ENCODE measurements at regions not wholly inside any gene's neighbourhood (a gene's known extent, or its start where the extent isn't known, plus 50 kb on each side); places are given as distances from the start of the nearest gene placed in this dataset.
"Not testable (repeated sequence)": the region's sequence is repeated elsewhere in the genome, so short reads cannot be mapped to it uniquely, and the experiment has no call there.

- FAIRE-seq = not testable (repeated sequence)
These were observed 157.3 kb upstream of the ARHGAP28 start for GRCh38 chr18:6572192-6572591.

GRCh38 chr18:6574631-6575030 is 154.9 kb upstream of the ARHGAP28 start:
- FAIRE-seq = no peak

DNA sequence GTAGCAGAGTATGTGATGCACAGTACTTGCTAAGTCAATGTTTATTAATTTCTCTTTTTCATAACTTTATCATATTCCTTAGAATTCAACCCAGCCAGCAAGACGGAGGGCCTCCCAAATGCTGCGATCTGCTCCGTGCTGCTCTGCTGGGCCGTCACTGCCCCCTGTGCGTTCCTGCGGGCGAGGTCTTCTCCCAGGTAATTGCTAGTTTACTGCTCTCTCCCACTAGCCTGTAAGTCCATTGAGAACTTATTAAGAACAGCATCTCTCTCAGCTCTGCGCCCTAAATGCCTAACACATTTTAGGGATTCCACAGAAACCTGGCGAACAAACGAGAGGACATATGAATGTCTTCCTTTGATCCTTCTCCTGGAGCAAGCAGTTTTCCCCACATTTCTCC is 153.6 kb upstream of the ARHGAP28 start:
- no peak for FAIRE-seq

DNA sequence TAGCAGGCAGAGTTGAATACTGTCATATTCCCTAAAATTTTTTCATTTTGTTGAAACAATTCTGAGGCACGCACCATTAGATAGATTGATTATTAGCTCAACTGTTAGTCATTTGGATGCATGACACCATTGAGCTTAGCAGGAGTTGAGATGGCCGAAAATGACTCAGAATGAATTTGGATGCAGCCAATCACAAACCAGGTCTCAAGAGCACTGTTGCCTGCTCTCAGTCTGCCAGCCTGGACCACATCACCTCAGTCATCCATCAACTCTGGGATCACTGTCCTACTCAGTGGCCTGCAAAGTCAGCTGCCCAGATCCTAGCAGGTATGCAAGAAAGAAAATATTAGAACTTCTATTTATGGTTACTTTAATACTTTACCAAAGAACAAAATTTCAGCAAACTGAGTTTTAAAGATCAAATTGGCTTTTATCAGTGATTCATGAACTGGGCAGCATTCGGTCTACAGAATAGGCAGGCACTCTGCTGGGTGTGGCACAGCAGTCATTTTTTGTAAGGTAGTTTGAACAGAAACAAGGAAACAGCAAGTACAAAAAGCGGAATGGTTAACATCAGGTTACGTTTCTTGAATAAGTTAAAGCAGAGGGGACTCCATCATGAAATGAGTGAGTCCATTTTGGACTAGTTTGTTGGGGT is 152.7 kb upstream of the ARHGAP28 start:
- no peak for FAIRE-seq

DNA sequence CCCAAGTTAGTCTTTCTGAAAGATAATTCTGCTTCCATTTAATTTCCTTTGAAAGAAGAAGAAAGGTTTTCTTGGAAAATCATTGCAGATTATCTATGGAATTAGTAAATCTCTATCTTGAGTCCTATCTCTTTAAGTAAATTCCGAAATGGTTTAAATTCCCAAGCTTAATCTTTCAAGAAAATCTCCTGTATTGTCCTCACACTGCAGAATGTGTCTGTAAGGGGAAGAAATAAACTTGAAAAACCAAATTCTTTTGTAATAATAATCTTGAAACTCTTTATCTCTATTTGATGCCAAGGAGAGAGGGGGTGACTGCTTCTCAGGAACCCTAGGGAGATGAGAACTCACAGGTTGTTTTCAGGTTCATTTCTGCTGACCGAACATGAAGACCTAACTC is 150.8 kb upstream of the ARHGAP28 start:
- no peak for FAIRE-seq

- no peak for FAIRE-seq
These were observed 150.0 kb upstream of the ARHGAP28 start for GRCh38 chr18:6579486-6579885.

DNA sequence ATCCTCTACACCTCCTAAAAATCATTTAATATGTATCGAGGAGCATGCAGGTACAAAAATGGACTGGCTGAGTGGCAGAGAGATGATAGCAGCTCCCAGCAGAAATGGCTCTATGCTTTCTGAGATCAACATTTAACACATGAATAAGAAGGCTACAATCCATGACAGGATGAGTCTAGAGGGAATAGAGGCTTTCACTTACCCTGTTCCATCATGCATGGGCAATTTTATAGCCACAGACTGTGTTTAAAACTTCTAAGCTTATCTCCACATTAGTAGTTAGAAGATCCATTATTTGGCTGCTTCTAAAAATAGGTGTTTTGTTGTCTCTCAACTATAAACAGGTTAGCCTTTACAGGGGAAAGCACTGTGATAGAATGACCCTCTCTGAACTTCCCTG is 149.1 kb upstream of the ARHGAP28 start:
- no peak for FAIRE-seq

- no peak for FAIRE-seq
These were observed 139.6 kb upstream of the ARHGAP28 start for GRCh38 chr18:6589923-6590322.

GRCh38 chr18:6590326-6590725 is 139.2 kb upstream of the ARHGAP28 start:
- no peak for FAIRE-seq

DNA sequence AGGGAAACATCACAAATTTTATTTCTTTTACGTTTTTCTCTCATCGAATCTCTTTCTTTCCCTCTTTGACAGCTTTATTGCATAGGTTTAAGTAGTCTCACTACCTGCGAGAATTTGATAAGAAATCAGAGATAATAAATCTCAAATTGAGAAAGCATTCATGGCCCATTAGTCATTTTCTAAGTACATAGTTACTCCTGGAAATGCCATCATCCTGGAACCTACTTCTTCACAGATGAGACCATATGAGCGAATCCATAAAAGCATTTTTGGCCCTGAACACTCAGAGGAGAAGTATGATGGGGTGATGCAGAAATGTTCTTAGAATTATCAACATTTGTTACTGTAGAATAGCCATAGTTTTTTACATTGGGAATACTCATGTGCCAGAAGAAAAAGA is 138.0 kb upstream of the ARHGAP28 start:
- no peak for FAIRE-seq

- FAIRE-seq = no peak
These were observed 137.0 kb upstream of the ARHGAP28 start for GRCh38 chr18:6592522-6592921.

DNA sequence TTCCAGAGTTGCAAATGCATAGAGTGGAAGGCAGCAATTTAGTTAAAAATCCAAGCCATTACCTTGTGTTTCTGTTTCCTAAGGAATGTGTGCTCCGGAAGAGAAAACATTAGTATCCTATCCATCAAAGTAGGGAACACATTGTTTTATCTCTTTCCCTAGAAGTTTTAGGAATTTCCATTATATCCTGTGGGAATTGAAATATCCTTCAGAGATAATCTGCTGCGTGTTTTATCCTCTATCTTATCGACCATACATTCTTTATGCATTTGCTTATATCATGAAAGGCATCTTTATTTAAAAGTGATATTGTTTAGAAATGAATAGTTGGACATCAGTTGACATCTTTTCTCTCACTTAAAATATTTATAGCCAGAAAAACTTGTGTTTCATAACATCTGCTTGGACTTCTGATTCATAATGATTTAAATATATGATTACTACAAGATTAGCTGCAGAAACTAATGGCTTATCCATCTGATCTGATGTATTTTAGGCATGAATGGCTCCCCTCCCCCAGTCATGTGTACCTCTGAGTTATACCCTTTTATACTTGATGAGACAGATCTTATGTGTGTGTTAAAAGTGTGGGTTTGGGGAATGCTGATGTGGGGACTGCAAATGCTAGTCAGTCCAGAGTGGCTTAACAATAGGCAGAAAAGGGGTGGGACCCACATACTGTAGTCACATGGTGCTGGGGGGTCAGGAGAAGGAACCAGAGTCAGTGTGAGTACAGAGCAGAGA is 136.2 kb upstream of the ARHGAP28 start:
- FAIRE-seq = no peak

- FAIRE-seq = no peak
These were observed 133.8 kb upstream of the ARHGAP28 start for GRCh38 chr18:6595666-6596065.

GRCh38 chr18:6598657-6599056 is 130.9 kb upstream of the ARHGAP28 start:
- FAIRE-seq = no peak

GRCh38 chr18:6600667-6601167 is 128.8 kb upstream of the ARHGAP28 start:
- no peak for FAIRE-seq

GRCh38 chr18:6601241-6601640 is 128.3 kb upstream of the ARHGAP28 start:
- FAIRE-seq = no peak

DNA sequence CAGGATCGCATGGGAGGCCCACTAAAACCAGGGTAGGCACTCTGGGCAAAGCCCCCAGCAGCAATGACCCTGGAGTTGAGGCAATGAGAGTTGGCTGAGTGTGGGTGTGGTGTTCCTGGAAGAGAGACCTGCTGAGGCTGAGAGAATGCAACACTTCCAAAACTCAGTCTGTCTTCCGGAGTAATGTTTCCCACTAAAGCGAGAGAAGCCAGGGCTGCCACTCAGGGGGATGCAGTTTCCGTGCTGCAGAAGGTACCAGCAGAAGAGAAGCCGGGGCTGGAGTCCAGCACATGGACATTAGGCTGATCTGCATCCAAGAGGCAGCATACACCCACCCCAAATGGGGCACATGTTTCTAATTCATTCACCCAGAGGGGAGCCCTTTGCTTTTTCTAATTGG is 127.2 kb upstream of the ARHGAP28 start:
- FAIRE-seq = no peak

- FAIRE-seq = no peak
These were observed 125.0 kb upstream of the ARHGAP28 start for GRCh38 chr18:6604573-6604941.

DNA sequence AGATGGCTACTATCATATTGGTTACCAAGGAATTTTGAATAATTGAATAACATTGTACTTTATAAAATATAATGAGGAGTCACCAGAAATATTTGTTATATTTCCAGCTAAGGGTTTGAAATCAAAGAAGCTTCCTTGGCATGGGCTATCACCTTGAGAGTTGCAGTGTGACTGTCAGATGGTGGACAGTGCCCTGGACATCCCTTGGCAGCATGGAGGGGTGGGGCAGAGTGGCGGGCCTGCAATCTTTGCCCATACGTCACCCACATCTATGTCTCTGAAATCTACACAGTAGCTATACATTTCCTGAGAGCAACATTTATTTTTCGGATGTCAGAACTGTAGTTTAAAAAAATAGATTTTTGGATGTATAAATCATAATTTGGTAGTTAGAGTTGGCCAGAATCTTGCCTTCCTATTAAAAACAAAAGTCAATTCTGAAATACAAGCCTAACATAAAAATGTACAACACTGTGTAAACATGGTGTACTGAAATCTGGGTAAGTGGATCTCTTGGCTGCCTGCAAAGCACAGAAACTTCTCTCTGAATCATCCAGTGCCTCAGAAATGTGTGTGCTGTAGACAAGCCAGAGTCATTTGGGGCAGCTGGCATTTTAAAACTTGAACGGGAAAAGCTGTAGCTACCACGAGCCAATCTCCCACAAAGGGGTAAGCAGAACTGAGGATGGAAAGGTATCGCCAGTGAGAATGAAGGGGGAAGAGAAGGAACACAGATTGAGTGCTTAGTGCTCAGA is 124.2 kb upstream of the ARHGAP28 start:
- no peak for FAIRE-seq

GRCh38 chr18:6606411-6607085 is 123.0 kb upstream of the ARHGAP28 start:
- FAIRE-seq = no peak

GRCh38 chr18:6607343-6607742 is 122.2 kb upstream of the ARHGAP28 start:
- no peak for FAIRE-seq

GRCh38 chr18:6609666-6610264 is 119.8 kb upstream of the ARHGAP28 start:
- no peak for FAIRE-seq

DNA sequence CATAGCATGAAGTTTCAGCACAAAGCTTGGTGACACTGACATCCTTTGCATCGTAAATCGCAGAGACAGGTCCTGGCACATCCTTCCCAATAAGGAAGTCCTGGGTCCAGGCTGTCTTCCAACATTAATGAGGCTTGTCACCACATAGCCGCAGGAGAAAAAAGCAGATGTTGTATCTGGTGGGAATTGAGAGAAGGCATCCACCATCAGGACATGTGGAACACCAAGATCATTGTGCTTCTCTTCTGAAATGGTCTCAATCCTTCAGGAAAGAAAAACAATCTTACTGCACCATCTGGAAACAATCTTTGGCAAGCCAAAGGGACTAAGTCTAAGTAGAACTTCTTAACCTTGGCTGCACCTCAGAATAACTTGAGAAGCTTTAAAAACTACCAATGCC is 119.0 kb upstream of the ARHGAP28 start:
- FAIRE-seq = no peak

All from endometrium (tissue), 2 donors.